Vagina (tissue), 2 donors: ENCODE measurements at regions not wholly inside any gene's neighbourhood (a gene's known extent, or its start where the extent isn't known, plus 50 kb on each side); places are given as distances from the start of the nearest gene placed in this dataset.

Experiments
- CTCF ChIP-seq, 3 experiments: fragments of 450-650 bp in 2 of 3; fragments of 200-600 bp in 1 of 3; sonication (generic) in 1 of 3; IDR thresholded peaks; one replicate each; pipeline ENCODE4 v1.5.1; 2017 to 2019; ENCODE audit warnings: antibody characterized with exemption in 3 of 3, mild to moderate bottlenecking in 2 of 3, moderate library complexity in 2 of 3
- POLR2A ChIP-seq, 2 donors: fragments of 450-650 bp; IDR thresholded peaks; one replicate each; pipeline ENCODE4 v1.6.1; 2017; ENCODE audit warnings: antibody characterized with exemption in 2 of 2, mild to moderate bottlenecking in 2 of 2, moderate library complexity in 2 of 2

- TF ChIP-seq CTCF (IDR thresholded peaks at IDR 0.05) (no peak), POLR2A (IDR thresholded peaks at IDR 0.05) (no peak)
These were observed 701.2 kb upstream of the PTBP2 start for GRCh38 chr1:96020378-96020777.
